Ishikawa (cell line): ENCODE measurements at regions not wholly inside any gene's neighbourhood (a gene's known extent, or its start where the extent isn't known, plus 50 kb on each side); places are given as distances from the start of the nearest gene placed in this dataset.

ENCODE experiments used
- CEBPB ChIP-seq: IDR thresholded peaks from 2 replicates; pipeline ENCODE4 v1.6.1; 2012
- CREB1 ChIP-seq: IDR thresholded peaks from 2 replicates; pipeline ENCODE4 v1.6.1; 2012; ENCODE audit warnings: low read depth
- EGR1 ChIP-seq: IDR thresholded peaks from 2 replicates; pipeline ENCODE4 v1.6.1; 2012
- EP300 ChIP-seq: IDR thresholded peaks from 2 replicates; pipeline ENCODE4 v1.6.1; 2012; ENCODE audit warnings: borderline replicate concordance
- FOXM1 ChIP-seq: IDR thresholded peaks from 2 replicates; pipeline ENCODE4 v1.6.1; 2012; ENCODE audit warnings: low read depth, borderline replicate concordance
- NFIC ChIP-seq: IDR thresholded peaks from 2 replicates; pipeline ENCODE4 v1.6.1; 2012
- RAD21 ChIP-seq: IDR thresholded peaks from 2 replicates; pipeline ENCODE4 v1.6.1; 2012; ENCODE audit warnings: low read depth
- TAF1 ChIP-seq: IDR thresholded peaks from 2 replicates; pipeline ENCODE4 v1.6.1; 2012; ENCODE audit warnings: low read depth, mild to moderate bottlenecking
- TCF12 ChIP-seq: IDR thresholded peaks from 2 replicates; pipeline ENCODE4 v1.6.1; 2012; ENCODE audit warnings: low read depth
- TEAD4 ChIP-seq: IDR thresholded peaks from 2 replicates; pipeline ENCODE4 v1.6.1; 2012
- YY1 ChIP-seq: IDR thresholded peaks from 2 replicates; pipeline ENCODE4 v1.6.1; 2012; ENCODE audit warnings: low read depth
- ZBTB7A ChIP-seq: IDR thresholded peaks from 2 replicates; pipeline ENCODE4 v1.6.1; 2012; ENCODE audit warnings: low read depth
- TF ChIP-seq, protein P1 (sequence below): IDR thresholded peaks from 2 replicates; pipeline ENCODE4 v1.6.1; 2012
- TF ChIP-seq, protein P2 (sequence below): IDR thresholded peaks from 2 replicates; pipeline ENCODE4 v1.6.1; 2012
- TF ChIP-seq, protein P3 (sequence below): IDR thresholded peaks from 2 replicates; pipeline ENCODE4 v1.6.1; 2012; ENCODE audit warnings: low read depth, mild to moderate bottlenecking

DNA sequence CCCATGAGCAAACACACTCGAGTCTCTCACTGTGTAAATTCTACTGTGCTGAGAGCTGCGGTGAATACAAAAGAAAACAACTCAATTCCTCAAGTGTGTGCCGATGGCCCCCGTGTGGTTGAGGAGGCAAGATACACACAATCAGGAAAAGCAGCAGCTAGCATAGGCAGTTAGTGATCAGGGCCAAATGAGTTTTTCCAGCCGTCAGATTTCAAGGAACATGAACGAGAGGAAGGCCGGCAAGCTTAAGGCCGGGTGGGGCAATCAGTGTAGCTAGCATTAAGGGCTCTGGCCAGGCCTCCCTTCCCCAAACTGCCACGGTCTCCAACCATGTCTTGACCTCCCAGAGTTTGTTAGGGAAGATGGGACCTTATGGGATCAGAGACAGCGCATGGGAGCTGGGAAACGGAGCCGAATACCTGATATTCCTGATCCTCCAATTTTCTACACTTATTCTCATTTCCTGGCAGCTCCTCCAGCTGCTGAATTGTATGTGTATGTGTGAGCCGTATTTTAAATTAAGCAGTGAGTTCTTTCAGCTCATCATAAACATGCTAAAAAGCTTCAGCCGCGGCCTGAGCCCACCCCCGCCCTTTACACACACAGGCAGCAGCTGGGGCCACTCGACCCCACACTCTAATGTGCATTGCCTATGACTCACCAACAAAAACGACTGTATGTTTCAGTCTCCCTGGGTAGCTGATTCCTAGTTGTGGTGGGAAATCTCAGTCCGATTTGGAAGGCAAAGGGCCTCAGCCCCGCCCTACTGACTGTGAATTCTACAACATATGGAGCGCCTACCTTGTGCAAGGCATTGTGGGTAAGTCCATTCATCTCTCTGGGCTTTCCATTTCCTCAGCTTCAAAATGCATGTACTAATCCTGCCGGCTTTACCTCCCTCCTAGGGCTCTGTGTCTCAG lies 59.9 kb downstream of the RTL9 start:
- no peak for TF ChIP-seq CREB1
- TF ChIP-seq ZBTB7A = no peak
- TF ChIP-seq YY1 = no peak
- TF ChIP-seq RAD21 = no peak
- no peak for TF ChIP-seq TCF12
- no peak for TF ChIP-seq TEAD4
- TF ChIP-seq EP300 = no peak
- TF ChIP-seq, protein P1, sequence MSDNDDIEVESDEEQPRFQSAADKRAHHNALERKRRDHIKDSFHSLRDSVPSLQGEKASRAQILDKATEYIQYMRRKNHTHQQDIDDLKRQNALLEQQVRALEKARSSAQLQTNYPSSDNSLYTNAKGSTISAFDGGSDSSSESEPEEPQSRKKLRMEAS = no peak
- no peak for TF ChIP-seq EGR1
- TF ChIP-seq, protein P2, sequence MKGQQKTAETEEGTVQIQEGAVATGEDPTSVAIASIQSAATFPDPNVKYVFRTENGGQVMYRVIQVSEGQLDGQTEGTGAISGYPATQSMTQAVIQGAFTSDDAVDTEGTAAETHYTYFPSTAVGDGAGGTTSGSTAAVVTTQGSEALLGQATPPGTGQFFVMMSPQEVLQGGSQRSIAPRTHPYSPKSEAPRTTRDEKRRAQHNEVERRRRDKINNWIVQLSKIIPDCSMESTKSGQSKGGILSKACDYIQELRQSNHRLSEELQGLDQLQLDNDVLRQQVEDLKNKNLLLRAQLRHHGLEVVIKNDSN = no peak
- TF ChIP-seq, protein P3, sequence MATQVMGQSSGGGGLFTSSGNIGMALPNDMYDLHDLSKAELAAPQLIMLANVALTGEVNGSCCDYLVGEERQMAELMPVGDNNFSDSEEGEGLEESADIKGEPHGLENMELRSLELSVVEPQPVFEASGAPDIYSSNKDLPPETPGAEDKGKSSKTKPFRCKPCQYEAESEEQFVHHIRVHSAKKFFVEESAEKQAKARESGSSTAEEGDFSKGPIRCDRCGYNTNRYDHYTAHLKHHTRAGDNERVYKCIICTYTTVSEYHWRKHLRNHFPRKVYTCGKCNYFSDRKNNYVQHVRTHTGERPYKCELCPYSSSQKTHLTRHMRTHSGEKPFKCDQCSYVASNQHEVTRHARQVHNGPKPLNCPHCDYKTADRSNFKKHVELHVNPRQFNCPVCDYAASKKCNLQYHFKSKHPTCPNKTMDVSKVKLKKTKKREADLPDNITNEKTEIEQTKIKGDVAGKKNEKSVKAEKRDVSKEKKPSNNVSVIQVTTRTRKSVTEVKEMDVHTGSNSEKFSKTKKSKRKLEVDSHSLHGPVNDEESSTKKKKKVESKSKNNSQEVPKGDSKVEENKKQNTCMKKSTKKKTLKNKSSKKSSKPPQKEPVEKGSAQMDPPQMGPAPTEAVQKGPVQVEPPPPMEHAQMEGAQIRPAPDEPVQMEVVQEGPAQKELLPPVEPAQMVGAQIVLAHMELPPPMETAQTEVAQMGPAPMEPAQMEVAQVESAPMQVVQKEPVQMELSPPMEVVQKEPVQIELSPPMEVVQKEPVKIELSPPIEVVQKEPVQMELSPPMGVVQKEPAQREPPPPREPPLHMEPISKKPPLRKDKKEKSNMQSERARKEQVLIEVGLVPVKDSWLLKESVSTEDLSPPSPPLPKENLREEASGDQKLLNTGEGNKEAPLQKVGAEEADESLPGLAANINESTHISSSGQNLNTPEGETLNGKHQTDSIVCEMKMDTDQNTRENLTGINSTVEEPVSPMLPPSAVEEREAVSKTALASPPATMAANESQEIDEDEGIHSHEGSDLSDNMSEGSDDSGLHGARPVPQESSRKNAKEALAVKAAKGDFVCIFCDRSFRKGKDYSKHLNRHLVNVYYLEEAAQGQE = no peak
- TF ChIP-seq FOXM1 = no peak

DNA sequence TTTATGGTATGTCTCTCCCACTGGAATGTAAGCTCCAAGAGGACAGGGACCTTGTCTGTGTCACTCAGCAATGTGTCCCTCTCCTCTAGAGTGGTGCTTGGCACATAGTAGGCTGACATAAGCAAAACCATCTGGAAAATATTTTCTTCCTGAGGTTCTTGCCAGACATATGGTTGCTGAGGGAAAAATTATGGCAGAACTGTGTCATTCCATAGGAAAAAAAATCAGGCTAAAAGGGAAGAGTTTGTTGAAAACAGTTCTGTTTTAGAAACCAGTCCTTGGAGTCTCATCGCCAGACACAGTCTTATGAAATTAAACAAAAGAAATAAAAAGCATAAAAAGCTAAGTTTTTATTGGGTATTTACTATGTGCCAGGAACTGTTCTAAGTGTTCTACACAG lies 60.9 kb downstream of the RTL9 start:
- TF ChIP-seq EP300 (no peak), TCF12 (no peak), YY1 (no peak)
- TF ChIP-seq, protein P1 = no peak
- TF ChIP-seq, protein P3 = no peak

DNA sequence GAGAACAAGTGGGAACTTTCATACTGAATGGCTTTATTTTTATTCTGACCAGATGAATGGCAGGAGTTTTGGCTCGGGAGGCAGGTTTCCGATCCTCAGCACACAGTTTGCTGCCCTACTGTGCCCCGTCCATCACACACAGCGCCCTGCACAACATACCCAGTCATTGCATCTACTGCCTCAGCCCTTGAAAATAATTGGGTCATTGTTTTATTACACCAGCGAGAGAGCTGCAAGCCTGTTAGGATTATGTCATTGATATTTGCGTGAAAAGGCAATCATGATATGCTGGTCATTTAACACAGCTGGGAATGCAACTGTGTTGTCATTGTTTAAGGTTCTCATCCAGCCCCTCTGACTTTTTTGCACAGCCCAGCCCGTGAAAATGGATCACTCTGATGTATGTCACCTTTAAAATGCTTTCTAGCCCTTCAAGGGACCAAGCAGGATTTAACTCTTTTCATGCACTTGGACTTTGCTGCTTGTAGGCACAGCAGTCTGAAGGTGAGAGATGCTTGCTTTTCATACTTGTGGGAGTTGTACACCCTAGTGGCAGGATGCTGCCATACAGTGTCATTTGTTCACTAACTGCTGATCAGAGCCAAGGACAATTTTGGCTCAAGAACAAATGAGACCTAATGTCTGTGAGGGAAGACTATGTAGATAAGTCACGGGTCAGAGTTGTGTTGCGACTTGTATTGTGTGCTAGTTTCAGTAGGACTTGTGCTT lies 62.3 kb downstream of the RTL9 start:
- TF ChIP-seq, protein P2 = no peak
- TF ChIP-seq TCF12 = no peak
- no peak for TF ChIP-seq CREB1
- no peak for TF ChIP-seq EP300
- no peak for TF ChIP-seq NFIC
- no peak for TF ChIP-seq TAF1
- no peak for TF ChIP-seq YY1
- TF ChIP-seq RAD21 = no peak; the same call in 1 of the 2 replicates
- TF ChIP-seq, protein P3 = no peak
- no peak for TF ChIP-seq ZBTB7A
- TF ChIP-seq CEBPB = no peak
- TF ChIP-seq TEAD4 = no peak
- TF ChIP-seq, protein P1 = no peak
- no peak for TF ChIP-seq EGR1
- no peak for TF ChIP-seq FOXM1
